ENCODE measurements at regions not wholly inside any gene's neighbourhood (a gene's known extent, or its start where the extent isn't known, plus 50 kb on each side); places are given as distances from the start of the nearest gene placed in this dataset.

- no peak overlapping the region for H3K27ac ChIP-seq (ENCODE audit: low read depth, low read length, poor library complexity, severe bottlenecking)
- no TSS peak for BruUV-seq (replicated peaks)
Observed at GRCh38 chr21:27372381-27372780, 405.5 kb upstream of the ADAMTS5 start.

GRCh38 chr21:27371975-27372331 lies 405.1 kb upstream of the ADAMTS5 start:
- no peak for TF ChIP-seq EZH2 (IDR thresholded peaks at IDR 0.05; ENCODE audit: borderline replicate concordance, low read depth, low read length, poor library complexity, severe bottlenecking)
- TF ChIP-seq CTCF (conservative IDR thresholded peaks at IDR 0.05; ENCODE audit: low read depth, low read length) = no peak
- intact Hi-C loops (cut with micrococcal nuclease; ENCODE audit: unreplicated experiment) = no loop called here
- Histone ChIP-seq H3K4me1 (ENCODE audit: insufficient read depth, low read length, poor library complexity, severe bottlenecking) (no peaks in the 10 kb centered on the region), H3K9me3 (ENCODE audit: low read depth, low read length, poor library complexity, severe bottlenecking) (no peaks in the 10 kb centered on the region), H3K27ac (ENCODE audit: low read depth, low read length, poor library complexity, severe bottlenecking) (no peak overlapping the region), H3K27me3 (replicated peaks; ENCODE audit: insufficient read depth, low read depth, low read length, poor library complexity) (no peaks in the 10 kb centered on the region), H3K4me3 (ENCODE audit: low read depth, low read length, poor library complexity, severe bottlenecking) (no peak overlapping the region), H3K36me3 (ENCODE audit: insufficient read depth, low read length, poor library complexity, severe bottlenecking) (no peaks in the 10 kb centered on the region)
- ChIA-PET CTCF (no interaction called here), POLR2A (ENCODE audit: low non-redundant PET) (no interaction called here)
- BruUV-seq (replicated peaks) = no TSS peak
- DNase-seq (ENCODE audit: low spot score) = no peak

More at GRCh38 chr21:27372381-27372780, 405.5 kb upstream of the ADAMTS5 start:
- TF ChIP-seq CTCF (conservative IDR thresholded peaks at IDR 0.05; ENCODE audit: low read depth, low read length) (no peak), EZH2 (IDR thresholded peaks at IDR 0.05; ENCODE audit: borderline replicate concordance, low read depth, low read length, poor library complexity, severe bottlenecking) (no peak)
- CTCF ChIA-PET = no interaction called here
- no peak overlapping the region for H3K4me3 ChIP-seq (ENCODE audit: low read depth, low read length, poor library complexity, severe bottlenecking)
- H3K27me3 ChIP-seq (replicated peaks; ENCODE audit: insufficient read depth, low read depth, low read length, poor library complexity) = no peaks in the 10 kb centered on the region
- intact Hi-C loops (cut with micrococcal nuclease; ENCODE audit: unreplicated experiment) = no loop called here
- DNase-seq (ENCODE audit: low spot score) = no peak
- H3K36me3 ChIP-seq (ENCODE audit: insufficient read depth, low read length, poor library complexity, severe bottlenecking) = no peaks in the 10 kb centered on the region
- H3K4me1 ChIP-seq (ENCODE audit: insufficient read depth, low read length, poor library complexity, severe bottlenecking) = no peaks in the 10 kb centered on the region
- POLR2A ChIA-PET (ENCODE audit: low non-redundant PET) = no interaction called here
- no peaks in the 10 kb centered on the region for H3K9me3 ChIP-seq (ENCODE audit: low read depth, low read length, poor library complexity, severe bottlenecking)

GRCh38 chr21:27371115-27371974 lies 404.5 kb upstream of the ADAMTS5 start:
- Histone ChIP-seq H3K9me3 (ENCODE audit: low read depth, low read length, poor library complexity, severe bottlenecking) (no peaks in the 10 kb centered on the region), H3K27ac (ENCODE audit: low read depth, low read length, poor library complexity, severe bottlenecking) (no peak overlapping the region), H3K4me1 (ENCODE audit: insufficient read depth, low read length, poor library complexity, severe bottlenecking) (no peaks in the 10 kb centered on the region), H3K36me3 (ENCODE audit: insufficient read depth, low read length, poor library complexity, severe bottlenecking) (no peaks in the 10 kb centered on the region), H3K4me3 (ENCODE audit: low read depth, low read length, poor library complexity, severe bottlenecking) (no peak overlapping the region), H3K27me3 (replicated peaks; ENCODE audit: insufficient read depth, low read depth, low read length, poor library complexity) (no peaks in the 10 kb centered on the region)
- POLR2A ChIA-PET (ENCODE audit: low non-redundant PET) = no interaction called here
- CTCF ChIA-PET = no interaction called here
- TF ChIP-seq CTCF (conservative IDR thresholded peaks at IDR 0.05; ENCODE audit: low read depth, low read length) (no peak), EZH2 (IDR thresholded peaks at IDR 0.05; ENCODE audit: borderline replicate concordance, low read depth, low read length, poor library complexity, severe bottlenecking) (no peak)
- no peak for DNase-seq (ENCODE audit: low spot score)
- BruUV-seq (replicated peaks) = no TSS peak
- intact Hi-C loops (cut with micrococcal nuclease; ENCODE audit: unreplicated experiment) = no loop called here

All from A673 (cell line).